SK-N-SH treated with all-trans-retinoic acid at 6 μM for 48 hours (cell line): ENCODE measurements at regions not wholly inside any gene's neighbourhood (a gene's known extent, or its start where the extent isn't known, plus 50 kb on each side); places are given as distances from the start of the nearest gene placed in this dataset.
A peak's percentile ranks its signal among the peaks of the same experiment; 100 is the strongest.

ENCODE experiments used
- ATAC-seq: fragments of 200-7000 bp; cut with Tn5 transposase; 3 replicates; pipeline ENCODE4 v1.9.1; 2020; ENCODE audit warnings: mild to moderate bottlenecking, moderate library complexity
- ARNTL ChIP-seq: fragments of 450-650 bp; formaldehyde crosslinking; IDR thresholded peaks from 2 replicates; pipeline ENCODE4 v1.5.0; 2020; ENCODE audit warnings: low read depth, mild to moderate bottlenecking, moderate library complexity, borderline replicate concordance
- BACH2 ChIP-seq: fragments of 250-450 bp; sonication (Bioruptor Pico); IDR thresholded peaks from 2 replicates; pipeline ENCODE4 v1.9.0; 2021; ENCODE audit warnings: mild to moderate bottlenecking, borderline replicate concordance
- CREB5 ChIP-seq: fragments of 250-450 bp; sonication (Bioruptor Pico); IDR thresholded peaks from 2 replicates; pipeline ENCODE4 v1.5.1; 2020; ENCODE audit warnings: low read depth, mild to moderate bottlenecking, moderate library complexity
- CSDC2 ChIP-seq: fragments of 250-450 bp; sonication (Bioruptor Pico); IDR thresholded peaks from 2 replicates; pipeline ENCODE4 v1.5.0; 2020; ENCODE audit warnings: mild to moderate bottlenecking, moderate library complexity
- ESRRG ChIP-seq: fragments of 250-450 bp; sonication (Bioruptor Pico); IDR thresholded peaks from 2 replicates; pipeline ENCODE4 v1.6.1; 2021; ENCODE audit warnings: mild to moderate bottlenecking
- GLIS3 ChIP-seq: fragments of 250-450 bp; sonication (Bioruptor Pico); IDR thresholded peaks from 2 replicates; pipeline ENCODE4 v1.5.0; 2020; ENCODE audit warnings: mild to moderate bottlenecking, moderate library complexity
- ISL1 ChIP-seq: fragments of 250-450 bp; sonication (Bioruptor Pico); IDR thresholded peaks from 2 replicates; pipeline ENCODE4 v2.1.2; 2022; ENCODE audit warnings: mild to moderate bottlenecking, moderate library complexity
- OSR1 ChIP-seq: fragments of 250-450 bp; sonication (Bioruptor Pico); IDR thresholded peaks from 2 replicates; pipeline ENCODE4 v1.8.0; 2022; ENCODE audit warnings: moderate library complexity, mild to moderate bottlenecking, inconsistent platforms
- PATZ1 ChIP-seq: fragments of 250-450 bp; sonication (Bioruptor Pico); IDR thresholded peaks from 2 replicates; pipeline ENCODE4 v1.8.0; 2020; ENCODE audit warnings: mild to moderate bottlenecking, moderate library complexity, borderline replicate concordance
- POU6F1 ChIP-seq: fragments of 250-450 bp; sonication (Bioruptor Pico); IDR thresholded peaks from 2 replicates; pipeline ENCODE4 v1.8.0; 2021; ENCODE audit warnings: low read depth, mild to moderate bottlenecking, moderate library complexity, borderline replicate concordance
- PPARA ChIP-seq: fragments of 250-450 bp; sonication (Bioruptor Pico); IDR thresholded peaks from 2 replicates; pipeline ENCODE4 v1.5.0; 2020; ENCODE audit warnings: mild to moderate bottlenecking, borderline replicate concordance
- RARB ChIP-seq: fragments of 250-450 bp; sonication (Bioruptor Pico); IDR thresholded peaks from 2 replicates; pipeline ENCODE4 v1.8.0; 2021; ENCODE audit warnings: mild to moderate bottlenecking, moderate library complexity
- SNAI2 ChIP-seq: fragments of 250-450 bp; sonication (Bioruptor Pico); IDR thresholded peaks from 2 replicates; pipeline ENCODE4 v1.5.0; 2020; ENCODE audit warnings: mild to moderate bottlenecking, moderate library complexity
- TCF4 ChIP-seq: fragments of 250-450 bp; sonication (Bioruptor Pico); IDR thresholded peaks from 2 replicates; pipeline ENCODE4 v1.8.0; 2021; ENCODE audit warnings: mild to moderate bottlenecking, moderate library complexity, borderline replicate concordance
- TSHZ2 ChIP-seq: fragments of 250-450 bp; sonication (Bioruptor Pico); IDR thresholded peaks from 2 replicates; pipeline ENCODE4 v1.5.0; 2020; ENCODE audit warnings: mild to moderate bottlenecking, moderate library complexity
- ZC3H10 ChIP-seq: fragments of 250-450 bp; sonication (Bioruptor Pico); IDR thresholded peaks from 2 replicates; pipeline ENCODE4 v1.5.1; 2021; ENCODE audit warnings: mild to moderate bottlenecking, moderate library complexity
- ZFP3 ChIP-seq: fragments of 250-450 bp; sonication (Bioruptor Pico); IDR thresholded peaks from 2 replicates; pipeline ENCODE4 v1.5.0; 2020; ENCODE audit warnings: mild to moderate bottlenecking, moderate library complexity
- ZFP30 ChIP-seq: fragments of 450-650 bp; formaldehyde crosslinking; IDR thresholded peaks from 2 replicates; pipeline ENCODE4 v1.5.0; 2022; ENCODE audit warnings: mild to moderate bottlenecking, moderate library complexity
- ZNF565 ChIP-seq: fragments of 450-650 bp; formaldehyde crosslinking; conservative IDR thresholded peaks from 2 replicates; pipeline ENCODE4 v1.5.0; 2020; ENCODE audit warnings: low read depth, mild to moderate bottlenecking, moderate library complexity
- ZNF70 ChIP-seq: fragments of 450-650 bp; formaldehyde crosslinking; IDR thresholded peaks from 2 replicates; pipeline ENCODE4 v1.5.0; 2020; ENCODE audit warnings: mild to moderate bottlenecking, moderate library complexity
- ZNF8 ChIP-seq: fragments of 450-650 bp; formaldehyde crosslinking; IDR thresholded peaks from 2 replicates; pipeline ENCODE4 v1.5.0; 2020; ENCODE audit warnings: mild to moderate bottlenecking, moderate library complexity

GRCh38 chr2:224166654-224167053, 127.6 kb upstream of the SERPINE2 start:
- ATAC-seq, result no peak
- TF ChIP-seq OSR1 (CRISPR knock-in tag) (no peak), ISL1 (no peak), ZNF8 (CRISPR knock-in tag) (no peak), CREB5 (CRISPR knock-in tag) (no peak), ZNF70 (CRISPR knock-in tag) (no peak), CSDC2 (no peak), ZC3H10 (no peak), GLIS3 (CRISPR knock-in tag) (no peak), TSHZ2 (CRISPR knock-in tag) (no peak), POU6F1 (CRISPR knock-in tag) (no peak), TCF4 (CRISPR knock-in tag) (no peak), BACH2 (CRISPR knock-in tag) (no peak), SNAI2 (CRISPR knock-in tag) (no peak), ARNTL (CRISPR knock-in tag) (no peak), ZNF565 (CRISPR knock-in tag) (no peak), ESRRG (no peak), PATZ1 (CRISPR knock-in tag) (no peak)

- ATAC-seq, result peak; percentile 87
Observed at GRCh38 chr2:224165901-224166319, 126.8 kb upstream of the SERPINE2 start.

GRCh38 chr2:224163566-224164307, 124.7 kb upstream of the SERPINE2 start:
- ATAC-seq, result no peak

More at GRCh38 chr2:224165901-224166319, 126.8 kb upstream of the SERPINE2 start:
- peak; percentile 66 for TF ChIP-seq ISL1
- TF ChIP-seq CSDC2, result no peak
- no peak for TF ChIP-seq GLIS3 (CRISPR knock-in tag)
- TF ChIP-seq RARB (CRISPR knock-in tag), result peak; percentile 41; the same call in 1 of the 2 replicates
- no peak for TF ChIP-seq ZFP30 (CRISPR knock-in tag)
- TF ChIP-seq, all 23 proteins: peak for 2

GRCh38 chr2:224162122-224162521, 123.0 kb upstream of the SERPINE2 start:
- ATAC-seq, result peak; percentile 54
- TF ChIP-seq ZFP30 (CRISPR knock-in tag) (no peak), ZNF70 (CRISPR knock-in tag) (no peak), CSDC2 (no peak), OSR1 (CRISPR knock-in tag) (no peak), ARNTL (CRISPR knock-in tag) (no peak), TCF4 (CRISPR knock-in tag) (no peak), ISL1 (no peak), PPARA (CRISPR knock-in tag) (no peak), ESRRG (no peak), BACH2 (CRISPR knock-in tag) (no peak), SNAI2 (CRISPR knock-in tag) (no peak), ZC3H10 (no peak), ZNF8 (CRISPR knock-in tag) (no peak)

More at GRCh38 chr2:224163566-224164307, 124.7 kb upstream of the SERPINE2 start:
- no peak for TF ChIP-seq ZFP3 (CRISPR knock-in tag)
